Omental fat pad (tissue), 3 donors: ENCODE measurements at regions not wholly inside any gene's neighbourhood (a gene's known extent, or its start where the extent isn't known, plus 50 kb on each side); places are given as distances from the start of the nearest gene placed in this dataset.

Experiments
- ATAC-seq: fragments of 150-250 bp; one replicate; pipeline ENCODE4 v1.9.1; 2016; ENCODE audit warnings: mild to moderate bottlenecking, moderate library complexity; ENCODE audit not compliant: low FRiP score
- DNase-seq: peaks from one replicate; pipeline ENCODE4 v3.0.0-alpha.2; 2019; ENCODE audit warnings: low spot score
- TF ChIP-seq, protein P1 (sequence below), 3 donors: fragments of 450-650 bp; IDR thresholded peaks; one replicate each; pipeline ENCODE4 v1.5.1; 2016 to 2017; ENCODE audit warnings: antibody characterized with exemption in 3 of 3, mild to moderate bottlenecking in 3 of 3, moderate library complexity in 2 of 3

DNA sequence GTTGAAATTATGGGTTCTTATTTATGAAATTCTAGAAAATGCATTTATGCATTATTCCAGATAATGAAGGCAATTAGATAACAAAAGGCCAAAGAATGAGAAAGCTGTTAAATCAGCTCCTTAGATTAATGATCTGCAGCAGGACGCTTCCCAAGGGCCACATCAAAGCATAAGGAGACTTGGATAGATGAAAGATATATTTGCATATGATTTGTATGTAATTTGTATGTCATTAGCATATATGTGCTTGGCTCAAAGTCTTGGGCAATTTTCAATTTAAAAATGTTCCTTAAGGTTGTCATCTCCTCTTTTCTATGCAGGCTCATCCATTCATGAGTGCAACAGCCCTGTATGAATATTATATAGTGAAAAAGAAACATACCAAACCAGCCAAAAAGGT, 126.8 kb upstream of the IRS2 start:
- DNase-seq, result no peak
- ATAC-seq, result no peak
- TF ChIP-seq, protein P1, sequence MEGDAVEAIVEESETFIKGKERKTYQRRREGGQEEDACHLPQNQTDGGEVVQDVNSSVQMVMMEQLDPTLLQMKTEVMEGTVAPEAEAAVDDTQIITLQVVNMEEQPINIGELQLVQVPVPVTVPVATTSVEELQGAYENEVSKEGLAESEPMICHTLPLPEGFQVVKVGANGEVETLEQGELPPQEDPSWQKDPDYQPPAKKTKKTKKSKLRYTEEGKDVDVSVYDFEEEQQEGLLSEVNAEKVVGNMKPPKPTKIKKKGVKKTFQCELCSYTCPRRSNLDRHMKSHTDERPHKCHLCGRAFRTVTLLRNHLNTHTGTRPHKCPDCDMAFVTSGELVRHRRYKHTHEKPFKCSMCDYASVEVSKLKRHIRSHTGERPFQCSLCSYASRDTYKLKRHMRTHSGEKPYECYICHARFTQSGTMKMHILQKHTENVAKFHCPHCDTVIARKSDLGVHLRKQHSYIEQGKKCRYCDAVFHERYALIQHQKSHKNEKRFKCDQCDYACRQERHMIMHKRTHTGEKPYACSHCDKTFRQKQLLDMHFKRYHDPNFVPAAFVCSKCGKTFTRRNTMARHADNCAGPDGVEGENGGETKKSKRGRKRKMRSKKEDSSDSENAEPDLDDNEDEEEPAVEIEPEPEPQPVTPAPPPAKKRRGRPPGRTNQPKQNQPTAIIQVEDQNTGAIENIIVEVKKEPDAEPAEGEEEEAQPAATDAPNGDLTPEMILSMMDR (IDR thresholded peaks at IDR 0.05), result no peak

DNA sequence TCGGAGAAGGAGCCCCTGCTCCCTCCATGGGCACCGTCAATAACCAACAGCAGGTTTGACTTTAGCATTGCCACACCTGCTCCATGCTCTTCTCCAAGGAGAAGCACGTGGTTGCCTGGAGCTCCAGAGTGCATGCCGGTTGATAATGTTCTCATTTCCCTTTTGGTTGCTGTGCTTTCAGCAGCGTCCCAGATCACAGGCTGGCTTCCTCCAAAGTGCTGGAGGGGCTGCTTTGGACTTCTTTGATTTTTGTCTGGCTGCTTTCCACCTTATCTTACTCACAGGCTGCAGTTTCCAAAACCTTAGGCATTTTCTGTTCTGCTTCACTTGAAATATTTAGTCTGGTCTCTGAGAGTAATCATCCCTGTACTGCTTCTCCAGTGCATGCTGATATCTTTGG, 123.8 kb upstream of the IRS2 start:
- TF ChIP-seq, protein P1 (IDR thresholded peaks at IDR 0.05), result no peak
- no peak for DNase-seq
- no peak for ATAC-seq

DNA sequence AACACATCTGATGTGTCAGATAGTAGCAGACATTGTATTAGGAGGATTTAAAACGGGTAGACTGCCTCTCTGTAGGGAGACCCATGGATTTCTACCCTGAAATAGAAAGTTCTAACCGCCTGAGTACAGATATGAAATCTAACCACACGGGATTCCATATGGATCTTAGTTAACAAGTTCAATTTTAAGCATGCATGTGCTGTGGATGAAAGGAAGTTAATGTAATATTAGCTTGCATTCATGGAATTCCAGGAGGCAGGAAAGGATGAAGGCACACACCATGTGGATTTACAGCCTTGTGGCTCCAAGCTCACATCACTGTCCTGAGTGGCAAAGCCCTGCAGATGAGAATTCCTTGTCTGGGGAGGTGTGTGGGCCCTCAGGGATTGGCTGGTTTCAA, 120.6 kb upstream of the IRS2 start:
- DNase-seq, result no peak
- ATAC-seq, result no peak
- TF ChIP-seq, protein P1 (IDR thresholded peaks at IDR 0.05), result no peak

DNA sequence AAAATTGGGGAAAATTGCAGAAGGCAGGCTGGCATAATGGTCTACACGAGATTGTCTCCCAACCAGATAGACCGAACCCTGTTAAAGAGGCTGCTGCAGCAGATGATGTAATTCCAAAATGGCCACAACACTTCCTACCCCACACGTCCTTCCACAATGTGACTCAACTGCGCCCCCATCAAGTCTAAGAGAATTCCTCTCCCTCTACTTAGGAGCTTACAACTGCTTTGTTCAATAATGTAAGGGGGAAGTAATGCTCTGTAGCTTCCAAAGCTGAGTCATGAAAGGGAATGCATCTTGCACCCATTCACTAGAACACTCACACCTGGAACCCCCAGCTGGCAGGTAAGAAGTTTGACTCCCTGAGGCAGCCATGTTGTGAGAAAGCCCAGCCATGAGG, 117.8 kb upstream of the IRS2 start:
- TF ChIP-seq, protein P1 (IDR thresholded peaks at IDR 0.05), result no peak
- ATAC-seq (no peak), DNase-seq (no peak)

DNA sequence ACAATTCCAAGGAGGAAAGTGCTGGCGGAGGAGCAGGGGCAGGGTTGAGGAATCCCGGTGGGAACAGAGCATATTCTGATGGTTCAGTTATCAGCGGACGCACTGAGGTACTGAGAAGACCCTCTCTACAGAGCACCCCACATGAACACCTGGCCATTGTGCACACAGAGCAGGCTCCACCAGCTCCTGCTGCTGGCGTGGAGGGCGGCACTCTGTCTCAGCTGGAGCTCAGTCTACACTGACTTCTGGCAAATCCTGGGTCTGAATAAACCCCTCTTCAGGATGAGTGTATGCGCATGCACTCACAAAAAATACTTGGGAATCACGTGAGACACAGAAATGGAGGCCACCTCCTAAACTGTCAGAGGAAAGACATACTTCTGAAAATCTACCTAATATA, 114.4 kb upstream of the IRS2 start:
- no peak for ATAC-seq
- TF ChIP-seq, protein P1 (IDR thresholded peaks at IDR 0.05), result no peak
- no peak for DNase-seq

DNA sequence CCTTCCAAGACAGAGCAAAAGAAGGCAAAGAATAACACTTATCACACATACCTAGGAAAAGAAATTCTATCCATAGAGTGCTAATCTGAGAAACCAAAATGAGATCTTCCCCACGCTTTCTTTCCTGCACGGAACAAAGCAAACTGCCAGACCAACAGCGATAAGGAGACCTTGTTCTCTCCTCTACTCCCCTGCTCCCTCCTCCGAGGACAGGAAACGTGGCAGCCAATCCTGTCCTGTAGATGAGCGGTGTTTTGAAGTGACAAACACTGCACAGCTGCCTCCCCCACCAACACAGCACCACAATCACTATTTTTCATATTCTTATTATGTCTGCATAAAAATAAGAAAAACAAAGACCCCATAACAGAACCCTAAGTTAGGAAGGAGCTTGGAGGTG, 113.9 kb upstream of the IRS2 start:
- TF ChIP-seq, protein P1 (IDR thresholded peaks at IDR 0.05), result no peak
- no peak for DNase-seq
- no peak for ATAC-seq

DNA sequence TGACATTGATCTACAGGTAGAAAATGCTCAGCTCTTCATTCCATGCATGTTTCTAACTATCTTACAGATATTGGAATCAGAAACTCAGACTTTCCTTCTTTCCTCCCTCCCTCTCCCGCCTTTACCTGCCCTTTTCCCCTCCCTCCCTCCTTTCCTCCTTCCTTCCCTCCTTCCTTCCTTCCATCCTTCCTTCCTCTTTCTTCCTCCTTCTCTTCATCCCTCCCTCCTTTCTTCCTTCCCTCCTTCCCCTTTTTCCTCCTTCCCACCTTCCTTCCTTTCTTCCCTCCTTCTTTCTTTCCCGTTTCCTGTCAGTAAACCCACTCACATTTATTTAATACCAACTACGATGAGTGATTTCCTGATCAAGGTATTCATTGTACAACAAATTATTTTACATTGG, 113.4 kb upstream of the IRS2 start:
- ATAC-seq, result no peak
- TF ChIP-seq, protein P1 (IDR thresholded peaks at IDR 0.05), result no peak
- no peak for DNase-seq
